Ishikawa (cell line): ENCODE measurements at regions not wholly inside any gene's neighbourhood (a gene's known extent, or its start where the extent isn't known, plus 50 kb on each side); places are given as distances from the start of the nearest gene placed in this dataset.

Experiments
- MAX ChIP-seq: IDR thresholded peaks from 2 replicates; pipeline ENCODE4 v1.6.1; 2012
- NFIC ChIP-seq: IDR thresholded peaks from 2 replicates; pipeline ENCODE4 v1.6.1; 2012
- TEAD4 ChIP-seq: IDR thresholded peaks from 2 replicates; pipeline ENCODE4 v1.6.1; 2012

- TF ChIP-seq MAX (no peak), NFIC (no peak), TEAD4 (no peak)
Observed at GRCh38 chr17:36850790-36851189, 86.5 kb upstream of the LHX1 start.
